ENCODE measurements at regions not wholly inside any gene's neighbourhood (a gene's known extent, or its start where the extent isn't known, plus 50 kb on each side); places are given as distances from the start of the nearest gene placed in this dataset.

GRCh38 chr15:26477044-26477443 lies 295.8 kb downstream of the GABRB3 start:
- Mint-ChIP-seq H3K9me3 (peaks cover 14% of the 10 kb centered on the region), H3K4me1 (no peaks in the 10 kb centered on the region), H3K27me3 (no peaks in the 10 kb centered on the region), H3K4me3 (no peak overlapping the region), H3K36me3 (no peaks in the 10 kb centered on the region), H3K27ac (no peak overlapping the region)

DNA sequence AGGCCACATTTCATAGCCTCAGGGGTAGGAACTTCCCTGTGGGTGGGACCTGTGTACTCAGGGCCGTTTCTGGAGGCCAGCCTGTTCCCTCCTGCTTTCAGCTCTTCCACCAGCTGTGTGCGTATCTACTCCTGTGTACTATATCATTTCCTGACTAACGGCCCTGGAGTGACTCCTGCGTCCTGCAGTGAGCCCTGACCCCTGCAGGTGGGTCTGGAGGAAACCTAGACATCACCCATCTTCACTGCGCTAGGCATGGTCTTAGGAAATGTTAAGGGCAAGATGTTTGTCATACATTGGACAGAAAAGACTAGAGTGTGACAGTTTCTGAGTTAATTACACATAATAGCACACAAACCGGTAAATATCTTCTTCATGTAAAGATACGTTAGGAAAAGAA lies 297.3 kb downstream of the GABRB3 start:
- Mint-ChIP-seq H3K4me3 (no peak overlapping the region), H3K27me3 (no peaks in the 10 kb centered on the region), H3K4me1 (no peaks in the 10 kb centered on the region), H3K9me3 (peaks cover 13% of the 10 kb centered on the region), H3K27ac (no peak overlapping the region), H3K36me3 (no peaks in the 10 kb centered on the region)

DNA sequence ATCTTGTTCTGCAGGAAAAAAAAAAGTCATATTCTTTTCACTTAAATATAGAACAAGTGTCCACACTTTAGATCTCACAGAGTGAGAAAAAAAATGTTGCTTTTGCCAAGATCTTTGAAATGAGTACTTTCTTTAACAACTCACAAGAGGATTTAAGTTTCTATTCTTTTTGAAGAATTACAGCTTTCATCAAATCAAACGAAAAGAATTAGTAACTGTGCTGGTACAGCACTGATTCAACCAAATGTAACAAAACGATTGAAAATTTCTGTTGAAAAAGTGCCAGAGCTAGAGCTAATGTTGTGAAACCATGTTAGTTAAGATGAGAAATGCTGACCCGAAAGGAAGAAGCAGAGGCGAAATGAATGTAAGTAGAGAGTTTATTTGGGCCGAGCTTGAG lies 300.2 kb downstream of the GABRB3 start:
- H3K27ac Mint-ChIP-seq: no peak overlapping the region
- H3K4me3 Mint-ChIP-seq: no peak overlapping the region
- no peaks in the 10 kb centered on the region for H3K36me3 Mint-ChIP-seq
- peaks cover 21% of the 10 kb centered on the region for H3K9me3 Mint-ChIP-seq
- H3K27me3 Mint-ChIP-seq: no peaks in the 10 kb centered on the region
- H3K4me1 Mint-ChIP-seq: no peaks in the 10 kb centered on the region

DNA sequence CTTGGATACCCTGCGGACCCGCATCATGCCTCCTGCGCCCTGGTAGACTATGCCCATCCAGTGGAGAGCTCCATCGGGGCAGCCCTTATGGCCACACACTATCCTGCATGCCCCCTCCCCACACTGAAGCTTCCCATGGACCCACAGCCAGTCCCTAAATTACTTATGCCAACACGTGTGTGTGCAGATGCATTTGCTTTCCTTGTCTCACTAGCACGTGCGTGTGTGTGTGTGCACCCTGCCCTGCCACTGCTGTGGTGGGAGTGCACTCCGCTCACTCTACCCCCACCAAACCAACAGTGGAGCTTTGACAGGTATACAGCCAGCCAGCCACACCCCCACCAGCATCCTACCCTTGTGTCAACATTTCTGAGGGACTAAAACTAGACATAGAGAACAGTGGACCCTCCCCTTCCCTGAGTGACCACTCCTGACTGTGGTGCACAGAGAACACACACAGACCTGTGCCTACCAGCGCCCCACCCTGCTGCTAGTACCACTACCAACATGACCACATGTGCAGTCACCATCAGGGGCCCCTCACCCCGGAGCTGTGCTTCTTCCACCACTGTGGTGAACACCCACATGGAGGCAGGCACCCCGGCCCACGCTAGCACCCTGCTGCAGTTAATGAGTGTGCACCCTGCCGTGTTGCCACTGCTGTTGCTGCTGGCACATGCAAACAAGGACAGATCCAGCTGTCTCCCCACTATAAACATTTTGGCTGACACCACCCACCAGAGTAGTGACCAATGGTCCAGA lies 310.8 kb downstream of the GABRB3 start:
- Mint-ChIP-seq H3K4me3 (no peak overlapping the region), H3K27me3 (no peaks in the 10 kb centered on the region), H3K27ac (no peak overlapping the region)

DNA sequence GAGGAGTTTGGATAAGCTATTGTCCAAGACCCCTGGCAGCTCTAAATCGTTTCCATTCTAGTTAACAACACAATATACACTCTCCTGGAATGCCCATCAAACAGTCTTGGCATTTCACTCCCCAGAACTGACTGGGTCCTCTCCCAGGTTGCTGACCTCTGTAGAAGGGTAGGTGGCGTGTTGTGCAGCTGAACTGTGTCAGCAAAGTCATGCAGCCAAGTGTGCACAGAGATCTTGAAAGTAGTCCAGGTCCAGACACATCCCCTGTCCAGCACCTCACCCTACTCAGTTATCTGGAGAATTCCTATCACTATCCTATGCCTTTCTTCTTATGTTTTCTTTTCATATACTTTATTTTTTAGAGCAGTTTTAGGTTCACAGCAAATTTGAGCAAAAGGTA lies 312.7 kb downstream of the GABRB3 start:
- H3K36me3 Mint-ChIP-seq: no peaks in the 10 kb centered on the region
- no peak overlapping the region for H3K27ac Mint-ChIP-seq
- peaks cover 6% of the 10 kb centered on the region for H3K9me3 Mint-ChIP-seq
- no peak overlapping the region for H3K4me3 Mint-ChIP-seq
- no peaks in the 10 kb centered on the region for H3K4me1 Mint-ChIP-seq
- H3K27me3 Mint-ChIP-seq: no peaks in the 10 kb centered on the region

More for the DNA sequence above, 310.8 kb downstream of the GABRB3 start:
- peaks cover 6% of the 10 kb centered on the region for H3K9me3 Mint-ChIP-seq
- no peaks in the 10 kb centered on the region for H3K4me1 Mint-ChIP-seq
- no peaks in the 10 kb centered on the region for H3K36me3 Mint-ChIP-seq

- no peak overlapping the region for H3K27ac Mint-ChIP-seq
- no peaks in the 10 kb centered on the region for H3K27me3 Mint-ChIP-seq
- peaks cover 10% of the 10 kb centered on the region for H3K9me3 Mint-ChIP-seq
- no peaks in the 10 kb centered on the region for H3K36me3 Mint-ChIP-seq
- no peaks in the 10 kb centered on the region for H3K4me1 Mint-ChIP-seq
- H3K4me3 Mint-ChIP-seq: no peak overlapping the region
Measured at GRCh38 chr15:26455828-26456227, 317.0 kb downstream of the GABRB3 start.

DNA sequence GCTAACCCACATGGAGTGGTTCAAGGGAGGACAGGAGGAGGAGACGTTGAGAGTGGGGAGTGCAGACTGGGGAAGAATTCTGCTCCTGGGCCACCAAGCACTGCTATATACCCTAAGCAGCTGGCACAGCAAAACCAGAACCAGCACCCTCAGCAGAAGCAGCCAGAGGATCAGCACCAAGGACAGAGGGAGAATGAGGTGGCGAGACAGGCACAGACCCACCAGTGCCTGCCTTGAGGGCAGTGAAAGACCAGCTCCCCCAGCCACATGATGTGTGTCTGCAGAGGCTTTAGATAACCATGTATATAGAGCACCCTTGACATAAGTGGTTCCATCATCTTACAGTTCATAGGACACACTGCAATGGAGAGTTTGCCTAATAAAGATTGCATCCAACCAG lies 319.0 kb downstream of the GABRB3 start:
- H3K9me3 Mint-ChIP-seq: peaks cover 12% of the 10 kb centered on the region
- H3K27ac Mint-ChIP-seq: no peak overlapping the region
- H3K4me1 Mint-ChIP-seq: no peaks in the 10 kb centered on the region
- no peak overlapping the region for H3K4me3 Mint-ChIP-seq
- no peaks in the 10 kb centered on the region for H3K36me3 Mint-ChIP-seq
- no peaks in the 10 kb centered on the region for H3K27me3 Mint-ChIP-seq

DNA sequence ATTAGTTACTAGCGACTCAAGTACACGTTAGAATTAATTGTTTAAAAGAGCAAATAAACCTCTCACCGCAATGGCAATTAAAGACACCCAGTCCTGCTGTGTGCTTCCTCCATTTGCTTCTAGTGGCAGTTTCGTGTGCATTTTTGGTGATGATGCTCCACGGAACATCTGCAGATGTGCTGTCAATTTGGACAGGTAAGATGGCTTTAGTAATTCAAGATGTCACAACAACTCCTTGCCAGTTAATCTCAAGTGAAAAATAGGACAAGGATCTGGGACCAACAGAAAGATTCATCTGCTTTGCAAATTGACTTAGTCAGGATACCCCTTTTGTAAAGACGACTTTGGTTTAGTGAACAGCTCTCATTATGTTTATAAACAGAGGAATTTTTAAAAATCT lies 320.9 kb downstream of the GABRB3 start:
- Mint-ChIP-seq H3K4me3 (no peak overlapping the region), H3K36me3 (no peaks in the 10 kb centered on the region), H3K9me3 (peaks cover 6% of the 10 kb centered on the region), H3K4me1 (no peaks in the 10 kb centered on the region), H3K27ac (no peak overlapping the region), H3K27me3 (no peaks in the 10 kb centered on the region)

GRCh38 chr15:26449291-26449690 lies 323.6 kb downstream of the GABRB3 start:
- H3K36me3 Mint-ChIP-seq: no peaks in the 10 kb centered on the region
- H3K4me3 Mint-ChIP-seq: no peak overlapping the region
- H3K27me3 Mint-ChIP-seq: no peaks in the 10 kb centered on the region
- H3K4me1 Mint-ChIP-seq: no peaks in the 10 kb centered on the region
- H3K27ac Mint-ChIP-seq: no peak overlapping the region
- peaks cover 6% of the 10 kb centered on the region for H3K9me3 Mint-ChIP-seq

DNA sequence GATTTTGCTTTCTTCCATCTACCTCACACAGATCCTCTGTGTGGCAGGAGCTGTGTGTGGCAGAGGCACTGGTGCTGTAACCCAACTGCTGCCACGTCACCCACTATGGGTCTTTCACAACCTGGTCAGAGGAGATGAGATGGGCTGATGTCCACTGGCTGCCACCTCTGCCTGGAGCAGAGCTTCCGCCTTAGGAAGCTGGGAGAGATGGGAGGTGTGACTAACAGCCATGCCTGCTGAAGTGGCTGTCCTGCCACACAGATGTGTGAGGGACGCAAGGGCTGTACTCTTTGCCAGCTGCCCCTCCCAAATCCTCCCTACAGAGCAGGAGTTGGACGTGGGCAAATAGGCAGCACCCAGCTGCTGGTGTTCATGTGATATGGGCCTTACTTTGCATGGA lies 329.5 kb downstream of the GABRB3 start:
- Mint-ChIP-seq H3K4me3 (no peak overlapping the region), H3K36me3 (no peaks in the 10 kb centered on the region), H3K27me3 (no peaks in the 10 kb centered on the region), H3K4me1 (no peaks in the 10 kb centered on the region), H3K9me3 (peaks cover 11% of the 10 kb centered on the region), H3K27ac (no peak overlapping the region)

DNA sequence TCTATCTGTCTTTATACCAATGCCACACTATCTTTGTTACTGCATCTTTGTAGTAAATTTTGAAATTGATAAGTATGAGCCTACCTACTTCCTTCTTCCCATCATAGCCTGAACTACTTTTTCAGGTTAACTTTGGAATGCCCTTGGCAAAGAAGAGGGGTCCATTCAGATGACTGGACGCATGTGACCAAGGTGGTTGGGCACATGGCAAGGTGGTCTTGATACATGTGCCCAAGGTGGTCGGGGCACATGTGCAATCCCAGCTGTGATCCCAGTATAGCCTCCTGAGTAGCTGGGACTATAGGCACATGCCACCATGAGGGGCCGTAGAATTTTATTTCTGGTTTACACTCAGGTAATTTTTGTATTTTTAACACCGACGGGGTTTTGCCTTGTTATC lies 330.2 kb downstream of the GABRB3 start:
- Mint-ChIP-seq H3K4me1 (no peaks in the 10 kb centered on the region), H3K27me3 (no peaks in the 10 kb centered on the region), H3K36me3 (no peaks in the 10 kb centered on the region), H3K27ac (no peak overlapping the region), H3K9me3 (peaks cover 11% of the 10 kb centered on the region), H3K4me3 (no peak overlapping the region)

- no peak overlapping the region for H3K27ac Mint-ChIP-seq
- H3K4me1 Mint-ChIP-seq: no peaks in the 10 kb centered on the region
- H3K27me3 Mint-ChIP-seq: no peaks in the 10 kb centered on the region
- peaks cover 11% of the 10 kb centered on the region for H3K9me3 Mint-ChIP-seq
- H3K4me3 Mint-ChIP-seq: no peak overlapping the region
- no peaks in the 10 kb centered on the region for H3K36me3 Mint-ChIP-seq
Measured at GRCh38 chr15:26439681-26440080, 333.2 kb downstream of the GABRB3 start.

GRCh38 chr15:26438718-26439117 lies 334.1 kb downstream of the GABRB3 start:
- Mint-ChIP-seq H3K36me3 (no peaks in the 10 kb centered on the region), H3K27ac (no peak overlapping the region), H3K27me3 (no peaks in the 10 kb centered on the region), H3K9me3 (peaks cover 11% of the 10 kb centered on the region), H3K4me1 (no peaks in the 10 kb centered on the region), H3K4me3 (no peak overlapping the region)

- H3K4me3 Mint-ChIP-seq: no peak overlapping the region
- no peaks in the 10 kb centered on the region for H3K27me3 Mint-ChIP-seq
- H3K9me3 Mint-ChIP-seq: peaks cover 11% of the 10 kb centered on the region
- H3K4me1 Mint-ChIP-seq: no peaks in the 10 kb centered on the region
- H3K27ac Mint-ChIP-seq: no peak overlapping the region
- H3K36me3 Mint-ChIP-seq: no peaks in the 10 kb centered on the region
Measured at GRCh38 chr15:26438316-26438715, 334.6 kb downstream of the GABRB3 start.

GRCh38 chr15:26433818-26434217 lies 339.0 kb downstream of the GABRB3 start:
- peaks cover 1% of the 10 kb centered on the region for H3K27me3 Mint-ChIP-seq
- no peak overlapping the region for H3K27ac Mint-ChIP-seq
- no peak overlapping the region for H3K4me3 Mint-ChIP-seq
- no peaks in the 10 kb centered on the region for H3K4me1 Mint-ChIP-seq
- H3K9me3 Mint-ChIP-seq: peaks cover 5% of the 10 kb centered on the region
- H3K36me3 Mint-ChIP-seq: no peaks in the 10 kb centered on the region

DNA sequence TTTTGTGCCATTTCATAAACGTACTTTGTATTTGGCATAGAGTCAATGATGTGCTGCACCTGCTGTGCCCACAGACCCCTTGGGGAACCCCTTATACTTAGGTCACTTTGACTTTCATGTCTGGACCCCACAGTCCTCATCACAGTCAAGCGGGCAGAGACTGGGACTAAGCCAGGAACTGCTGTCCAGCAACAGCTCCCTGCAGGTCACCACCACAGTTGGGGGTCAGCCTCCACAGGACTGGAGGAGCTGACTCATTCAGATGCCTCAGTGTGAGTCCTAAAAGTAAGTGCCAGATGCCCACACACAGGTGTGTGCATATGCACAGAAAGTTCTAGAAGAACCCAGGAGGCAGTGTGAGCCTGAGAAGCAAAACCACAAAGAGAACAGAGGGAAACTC lies 339.8 kb downstream of the GABRB3 start:
- no peaks in the 10 kb centered on the region for H3K36me3 Mint-ChIP-seq
- H3K4me3 Mint-ChIP-seq: no peak overlapping the region
- peaks cover 5% of the 10 kb centered on the region for H3K9me3 Mint-ChIP-seq
- peaks cover 1% of the 10 kb centered on the region for H3K27me3 Mint-ChIP-seq
- no peaks in the 10 kb centered on the region for H3K4me1 Mint-ChIP-seq
- H3K27ac Mint-ChIP-seq: no peak overlapping the region

GRCh38 chr15:26421065-26421464 lies 351.8 kb downstream of the GABRB3 start:
- Mint-ChIP-seq H3K27ac (no peak overlapping the region), H3K27me3 (no peaks in the 10 kb centered on the region), H3K4me1 (no peaks in the 10 kb centered on the region), H3K36me3 (no peaks in the 10 kb centered on the region), H3K9me3 (peaks cover 20% of the 10 kb centered on the region), H3K4me3 (no peak overlapping the region)
